Trophoblast cell (in vitro differentiated cells and primary cell): ENCODE measurements at regions not wholly inside any gene's neighbourhood (a gene's known extent, or its start where the extent isn't known, plus 50 kb on each side); places are given as distances from the start of the nearest gene placed in this dataset.

ENCODE experiments used
- DNase-seq, 2 donors: peaks; one replicate each; pipeline ENCODE4 v3.0.0-alpha.2; 2016
- H2AFZ ChIP-seq: 2 replicates; pipeline ENCODE4 v1.6.1; 2013; ENCODE audit warnings: low read length, moderate library complexity, mild to moderate bottlenecking; ENCODE audit not compliant: insufficient read depth, poor library complexity
- H2AK5ac ChIP-seq: 2 replicates; pipeline ENCODE4 v1.6.1; 2013; ENCODE audit warnings: mild to moderate bottlenecking, low read length
- H2BK120ac ChIP-seq: 2 replicates; pipeline ENCODE4 v1.6.1; 2013; ENCODE audit warnings: low read length, mild to moderate bottlenecking, moderate library complexity; ENCODE audit not compliant: insufficient read depth, poor library complexity
- H2BK12ac ChIP-seq: 2 replicates; pipeline ENCODE4 v1.6.1; 2013; ENCODE audit warnings: mild to moderate bottlenecking, low read length, moderate library complexity
- H2BK5ac ChIP-seq: 2 replicates; pipeline ENCODE4 v1.6.1; 2013; ENCODE audit warnings: low read length, low read depth, moderate library complexity, mild to moderate bottlenecking; ENCODE audit not compliant: poor library complexity
- H3K14ac ChIP-seq: 2 replicates; pipeline ENCODE4 v1.6.1; 2013; ENCODE audit warnings: mild to moderate bottlenecking, low read length
- H3K18ac ChIP-seq: 2 replicates; pipeline ENCODE4 v1.6.1; 2013; ENCODE audit warnings: mild to moderate bottlenecking, low read length
- H3K23ac ChIP-seq: 2 replicates; pipeline ENCODE4 v1.6.1; 2013; ENCODE audit warnings: low read length
- H3K27ac ChIP-seq: 2 replicates; pipeline ENCODE4 v1.5.1; 2013; ENCODE audit warnings: low read depth, mild to moderate bottlenecking, inconsistent platforms, low read length, moderate library complexity
- H3K27me3 ChIP-seq: 2 replicates; pipeline ENCODE4 v1.6.1; 2013; ENCODE audit warnings: inconsistent platforms, mild to moderate bottlenecking, low read length, moderate library complexity; ENCODE audit not compliant: insufficient read depth
- H3K36me3 ChIP-seq, 2 experiments: 1 replicate in 1 of 2; 2 replicates in 1 of 2; pipeline ENCODE4 v1.6.1; 2013; ENCODE audit warnings: low read length in 2 of 2, mild to moderate bottlenecking in 2 of 2, moderate library complexity in 1 of 2; ENCODE audit not compliant: insufficient read depth in 2 of 2, control insufficient read depth in 1 of 2
- H3K4ac ChIP-seq: 2 replicates; pipeline ENCODE4 v1.6.1; 2013; ENCODE audit warnings: low read depth, mild to moderate bottlenecking, low read length, moderate library complexity
- H3K4me1 ChIP-seq, 2 experiments: 1 replicate in 1 of 2; 2 replicates in 1 of 2; pipeline ENCODE4 v1.6.1; 2013; ENCODE audit warnings: low read length in 2 of 2, mild to moderate bottlenecking in 2 of 2, moderate library complexity in 1 of 2; ENCODE audit not compliant: insufficient read depth in 2 of 2, control insufficient read depth in 1 of 2
- H3K4me2 ChIP-seq: 2 replicates; pipeline ENCODE4 v1.6.1; 2013; ENCODE audit warnings: inconsistent platforms, mild to moderate bottlenecking, low read length, moderate library complexity
- H3K4me3 ChIP-seq: 2 replicates; pipeline ENCODE4 v1.5.1; 2013; ENCODE audit warnings: mild to moderate bottlenecking, low read depth, low read length, inconsistent platforms
- H3K79me1 ChIP-seq: one replicate; pipeline ENCODE4 v1.6.1; 2013; ENCODE audit warnings: low read length
- H3K79me2 ChIP-seq: 2 replicates; pipeline ENCODE4 v1.6.1; 2013; ENCODE audit warnings: low read length, mild to moderate bottlenecking; ENCODE audit not compliant: control insufficient read depth, insufficient read depth, poor library complexity
- H3K9ac ChIP-seq: 2 replicates; pipeline ENCODE4 v1.6.1; 2013; ENCODE audit warnings: mild to moderate bottlenecking, low read length
- H3K9me3 ChIP-seq: 2 replicates; pipeline ENCODE4 v1.6.1; 2013; ENCODE audit warnings: low read depth, mild to moderate bottlenecking, control low read depth, inconsistent platforms, low read length; ENCODE audit not compliant: insufficient read depth
- H4K12ac ChIP-seq: 2 replicates; pipeline ENCODE4 v1.6.1; 2013; ENCODE audit warnings: low read depth, mild to moderate bottlenecking, low read length, moderate library complexity
- H4K8ac ChIP-seq: 2 replicates; pipeline ENCODE4 v1.6.1; 2013; ENCODE audit warnings: low read depth, mild to moderate bottlenecking, low read length, moderate library complexity
- H4K91ac ChIP-seq: one replicate; pipeline ENCODE4 v1.6.1; 2013; ENCODE audit warnings: low read depth, mild to moderate bottlenecking, low read length, moderate library complexity
- WGBS: extraction: QIAGEN DNeasy Blood & Tissue Kit; methylation state at CpG from one replicate; pipeline ENCODE4 v1.1.7; 2013; ENCODE audit warnings: missing lambda C conversion rate; ENCODE audit not compliant: insufficient read length, insufficient coverage; ENCODE audit errors: extremely low coverage; 5-methylcytosine and 5-hydroxymethylcytosine counted together

DNA sequence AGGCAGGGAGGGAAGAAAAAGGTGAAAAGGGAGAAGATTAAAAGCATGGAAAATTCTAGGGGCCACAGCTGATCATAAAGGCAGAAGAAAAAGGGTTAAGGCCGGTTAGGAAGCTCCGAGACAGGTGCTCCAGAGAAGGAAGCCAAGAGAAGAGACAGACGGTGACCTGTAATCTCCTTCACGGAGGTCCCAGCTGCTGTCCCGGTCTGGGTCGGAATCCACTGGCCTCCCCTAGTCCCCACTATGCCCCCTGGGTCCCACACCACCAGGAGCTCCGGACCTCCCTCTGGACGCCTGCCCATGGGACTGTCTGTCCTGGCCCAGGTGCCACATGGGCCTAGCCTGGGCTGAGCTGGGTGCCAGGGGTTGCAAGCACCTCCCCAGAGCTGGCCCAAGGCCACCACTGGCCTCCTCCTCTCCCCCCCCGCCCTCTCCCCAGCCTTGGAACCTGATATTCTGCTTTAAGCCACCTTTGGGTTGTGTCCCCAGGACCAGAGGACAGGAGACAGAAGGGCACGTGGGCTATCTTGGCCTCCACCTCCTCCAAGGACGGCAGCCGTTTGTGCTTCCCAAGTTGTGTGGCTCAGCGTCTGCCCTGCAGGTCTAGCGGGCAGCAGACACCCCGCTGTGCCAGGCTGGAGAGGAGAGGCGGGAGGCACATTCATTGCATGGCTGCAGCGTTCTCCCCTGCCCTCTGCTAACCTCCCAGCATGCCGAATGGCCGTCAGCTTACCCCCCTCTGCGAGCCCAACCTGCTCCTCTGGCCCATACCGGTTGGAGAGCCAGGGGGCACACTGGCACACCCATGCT, 102.4 kb downstream of the ENGASE start:
- no peak overlapping the region for H2BK120ac ChIP-seq
- H3K23ac ChIP-seq: no peak overlapping the region
- H3K79me1 ChIP-seq: no peaks in the 10 kb centered on the region
- H2AK5ac ChIP-seq: no peak overlapping the region
- H4K8ac ChIP-seq: no peak overlapping the region
- H3K9me3 ChIP-seq: peaks cover 5% of the 10 kb centered on the region
- H3K27me3 ChIP-seq: peaks cover 8% of the 10 kb centered on the region
- no peak overlapping the region for H2BK12ac ChIP-seq
- H2AFZ ChIP-seq: no peak overlapping the region
- no peaks in the 10 kb centered on the region for H3K36me3 ChIP-seq
- H3K4me2 ChIP-seq: no peak overlapping the region
- no peak overlapping the region for H3K4me3 ChIP-seq
- no CpG with 5 or more reads among the region's 21 CpGs for WGBS
- no peaks in the 10 kb centered on the region for H3K4me1 ChIP-seq
- no peak overlapping the region for H3K9ac ChIP-seq
- H3K14ac ChIP-seq: no peak overlapping the region
- H3K4ac ChIP-seq: no peak overlapping the region
- H3K27ac ChIP-seq: no peak overlapping the region
- no peak overlapping the region for H4K12ac ChIP-seq
- no peak for DNase-seq
- no peak overlapping the region for H4K91ac ChIP-seq
- H3K18ac ChIP-seq: no peak overlapping the region
- H2BK5ac ChIP-seq: no peak overlapping the region
- H3K79me2 ChIP-seq: no peaks in the 10 kb centered on the region

DNA sequence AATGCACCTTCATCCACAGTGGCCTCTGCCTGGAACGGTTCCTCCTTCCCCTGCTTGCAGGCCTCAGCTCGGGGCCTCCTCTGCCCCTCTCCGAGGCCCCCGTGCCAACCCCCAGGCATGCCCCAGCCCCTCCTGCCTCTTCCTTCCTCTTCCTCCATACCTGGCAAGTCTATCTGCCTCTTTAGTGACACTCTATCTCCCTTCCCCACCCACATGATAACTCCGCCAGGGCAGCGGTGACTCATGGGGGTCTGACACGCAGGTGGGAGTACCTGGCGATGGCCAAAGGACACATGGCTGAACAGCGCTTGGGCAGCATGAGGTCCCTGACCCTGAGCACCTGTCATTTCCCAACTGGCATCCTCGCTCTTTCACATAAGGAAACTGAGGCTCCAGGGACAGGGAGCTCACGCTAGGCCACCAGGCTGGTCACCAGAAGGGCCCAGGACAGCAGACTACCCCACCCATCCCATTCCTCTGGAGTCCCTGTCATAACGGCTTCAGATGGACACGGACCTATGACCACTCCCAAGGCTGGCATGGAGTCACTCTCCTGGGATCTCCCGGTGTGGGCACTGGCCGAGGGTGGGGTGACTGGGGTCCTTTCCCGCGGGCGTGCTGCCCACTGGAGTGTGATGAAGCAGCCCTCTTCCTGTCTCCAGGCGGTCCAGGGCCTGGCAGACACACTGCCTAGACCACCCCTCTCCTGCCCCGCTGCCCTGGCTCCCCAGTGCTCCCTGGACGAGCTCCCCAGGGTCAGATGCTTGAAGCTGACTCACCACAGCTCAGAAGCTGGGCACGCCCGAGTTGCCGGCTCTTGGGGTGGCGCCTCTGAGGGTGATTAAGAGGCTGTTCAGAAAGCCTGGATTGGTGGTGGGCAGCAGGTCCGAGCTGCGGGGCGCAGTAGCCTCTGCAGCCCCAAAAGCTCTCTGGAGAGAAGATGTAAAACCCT, 100.6 kb downstream of the ENGASE start:
- Histone ChIP-seq H3K9ac (no peak overlapping the region), H3K27ac (no peak overlapping the region), H3K79me1 (no peaks in the 10 kb centered on the region), H2AFZ (no peak overlapping the region), H3K4me1 (no peaks in the 10 kb centered on the region), H3K27me3 (no peaks in the 10 kb centered on the region), H3K9me3 (peaks cover 3% of the 10 kb centered on the region), H3K4me2 (no peak overlapping the region), H3K14ac (no peak overlapping the region), H2AK5ac (no peak overlapping the region), H2BK120ac (no peak overlapping the region), H2BK5ac (no peak overlapping the region), H3K36me3 (no peaks in the 10 kb centered on the region), H3K4me3 (no peak overlapping the region), H2BK12ac (no peak overlapping the region), H4K12ac (no peak overlapping the region), H3K4ac (no peak overlapping the region), H4K91ac (no peak overlapping the region), H3K23ac (no peak overlapping the region), H3K79me2 (no peaks in the 10 kb centered on the region), H3K18ac (no peak overlapping the region), H4K8ac (no peak overlapping the region)
- DNase-seq: no peak
- WGBS: no CpG with 5 or more reads among the region's 28 CpGs

DNA sequence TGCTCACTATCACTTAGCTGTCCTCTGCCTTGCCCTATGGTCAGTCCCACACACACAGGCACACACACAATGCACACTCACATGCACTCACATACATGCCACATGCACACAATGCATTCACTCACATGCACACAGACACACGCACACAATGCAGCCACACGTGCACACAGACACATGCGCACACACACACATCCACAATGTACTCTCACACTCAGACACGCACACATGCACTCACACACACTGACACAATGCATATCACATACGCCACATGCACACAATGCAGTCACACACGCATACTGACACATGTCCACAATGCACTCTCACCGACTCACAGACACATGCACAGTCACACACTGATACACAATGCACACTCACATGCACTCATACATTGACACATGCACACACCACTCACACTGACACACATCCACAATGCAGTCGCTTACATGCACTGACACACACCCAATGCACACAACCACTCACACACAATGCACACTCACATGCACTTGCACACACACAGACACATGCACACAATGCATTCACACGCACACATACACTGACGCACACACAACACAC, 99.7 kb downstream of the ENGASE start:
- peak overlapping the region; percentile 53 for H3K4me3 ChIP-seq
- no CpG with 5 or more reads among the region's 10 CpGs for WGBS
- no peaks in the 10 kb centered on the region for H3K4me1 ChIP-seq
- peaks cover 3% of the 10 kb centered on the region for H3K9me3 ChIP-seq
- H3K36me3 ChIP-seq: no peaks in the 10 kb centered on the region
- H2AK5ac ChIP-seq: no peak overlapping the region
- no peak overlapping the region for H2BK5ac ChIP-seq
- no peaks in the 10 kb centered on the region for H3K27me3 ChIP-seq
- no peak overlapping the region for H2BK120ac ChIP-seq
- no peak for DNase-seq
- H4K8ac ChIP-seq: no peak overlapping the region
- no peak overlapping the region for H2AFZ ChIP-seq
- H4K91ac ChIP-seq: no peak overlapping the region
- H3K4me2 ChIP-seq: no peak overlapping the region
- H3K79me2 ChIP-seq: no peaks in the 10 kb centered on the region
- H4K12ac ChIP-seq: no peak overlapping the region
- no peak overlapping the region for H3K14ac ChIP-seq
- H3K23ac ChIP-seq: no peak overlapping the region
- H3K18ac ChIP-seq: no peak overlapping the region
- H3K4ac ChIP-seq: no peak overlapping the region
- no peak overlapping the region for H3K27ac ChIP-seq
- H2BK12ac ChIP-seq: no peak overlapping the region
- no peak overlapping the region for H3K9ac ChIP-seq
- H3K79me1 ChIP-seq: no peaks in the 10 kb centered on the region

DNA sequence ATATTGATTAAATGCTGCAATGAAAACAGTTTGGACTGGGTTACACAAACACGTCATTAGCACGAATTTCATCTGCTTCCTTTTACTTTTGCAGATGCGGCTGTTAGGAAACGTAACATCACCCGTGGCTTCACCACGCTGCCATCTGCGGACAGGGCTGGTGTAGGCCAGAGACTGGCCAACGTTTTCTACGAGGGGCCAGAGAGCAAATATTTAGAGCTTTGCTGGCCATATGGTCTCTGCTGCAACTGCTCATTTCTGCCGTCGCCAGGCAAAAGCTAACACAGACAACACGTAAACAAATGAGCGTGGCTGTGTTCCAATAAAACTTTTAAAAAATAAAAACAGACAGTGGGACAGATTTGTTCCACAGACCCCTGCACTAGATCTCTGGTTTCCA, 96.6 kb downstream of the ENGASE start:
- no CpG with 5 or more reads among the region's 13 CpGs for WGBS
- Histone ChIP-seq H3K79me1 (no peaks in the 10 kb centered on the region), H4K91ac (no peak overlapping the region), H2BK5ac (no peak overlapping the region), H3K9ac (no peak overlapping the region), H2AK5ac (no peak overlapping the region), H3K27me3 (no peaks in the 10 kb centered on the region), H3K9me3 (peaks cover 3% of the 10 kb centered on the region), H2AFZ (no peak overlapping the region), H3K36me3 (peaks cover 0 to 2% of the 10 kb centered on the region in 2 experiments), H3K23ac (no peak overlapping the region), H3K18ac (no peak overlapping the region), H3K4ac (no peak overlapping the region), H3K4me3 (no peak overlapping the region), H4K12ac (no peak overlapping the region), H3K27ac (no peak overlapping the region), H2BK120ac (no peak overlapping the region), H3K79me2 (no peaks in the 10 kb centered on the region), H3K14ac (no peak overlapping the region), H4K8ac (no peak overlapping the region), H3K4me2 (no peak overlapping the region), H3K4me1 (no peaks in the 10 kb centered on the region), H2BK12ac (no peak overlapping the region)
- DNase-seq: no peak
